Suppressor macrophage treated with lipopolysaccharide for 1 hour (primary cell): ENCODE measurements at regions not wholly inside any gene's neighbourhood (a gene's known extent, or its start where the extent isn't known, plus 50 kb on each side); places are given as distances from the start of the nearest gene placed in this dataset.

Experiments
- DNase-seq, 3 donors: peaks; one replicate each; pipeline ENCODE4 v3.0.0-alpha.2; 2020 to 2022

- DNase-seq, result no peak
Observed at GRCh38 chr9:115169003-115169402, 51.0 kb upstream of the TNC start.

- DNase-seq, result peak in 2 of 3 donors; percentile 3 to 14
Observed at GRCh38 chr9:115170358-115171073, 52.6 kb upstream of the TNC start.

- no peak for DNase-seq
Observed at GRCh38 chr9:115171921-115172388, 54.0 kb upstream of the TNC start.

- no peak for DNase-seq
Observed at GRCh38 chr9:115182264-115182663, 64.3 kb upstream of the TNC start.

- DNase-seq, result no peak
Observed at GRCh38 chr9:115183436-115183835, 65.5 kb upstream of the TNC start.

- no peak for DNase-seq
Observed at GRCh38 chr9:115189686-115190085, 71.7 kb upstream of the TNC start.

- DNase-seq, result no peak
Observed at GRCh38 chr9:115191667-115192066, 73.7 kb upstream of the TNC start.

- peak; percentile 47 to 77 (median 66) for DNase-seq
Observed at GRCh38 chr9:115192280-115192679, 74.3 kb upstream of the TNC start.

- DNase-seq, result peak in 2 of 3 donors; percentile 25 to 29
Observed at GRCh38 chr9:115192835-115193525, 75.0 kb upstream of the TNC start.

- DNase-seq, result no peak
Observed at GRCh38 chr9:115193777-115194176, 75.8 kb upstream of the TNC start.

- DNase-seq, result no peak
Observed at GRCh38 chr9:115194216-115194615, 76.3 kb upstream of the TNC start.

GRCh38 chr9:115195912-115196311 is 78.0 kb upstream of the TNC start:
- DNase-seq, result no peak

GRCh38 chr9:115196919-115197318 is 79.0 kb upstream of the TNC start:
- DNase-seq, result peak in 1 of 3 donors; percentile 1

GRCh38 chr9:115198001-115198400 is 80.0 kb upstream of the TNC start:
- peak; percentile 61 to 68 (median 63) for DNase-seq

- DNase-seq, result no peak
Observed at GRCh38 chr9:115200711-115201505, 83.0 kb upstream of the TNC start.

- DNase-seq, result no peak
Observed at GRCh38 chr9:115202181-115202580, 84.2 kb upstream of the TNC start.

GRCh38 chr9:115202960-115203751 is 85.2 kb upstream of the TNC start:
- DNase-seq, result no peak

- peak; percentile 48 to 63 (median 62) for DNase-seq
Observed at GRCh38 chr9:115204904-115205453, 87.0 kb upstream of the TNC start.

GRCh38 chr9:115207003-115207836 is 89.3 kb upstream of the TNC start:
- DNase-seq, result peak in 1 of 3 donors; percentile 26

- DNase-seq, result no peak
Observed at GRCh38 chr9:115208501-115208900, 90.5 kb upstream of the TNC start.

- DNase-seq, result no peak
Observed at GRCh38 chr9:115209601-115210306, 91.8 kb upstream of the TNC start.
